ENCODE measurements at regions not wholly inside any gene's neighbourhood (a gene's known extent, or its start where the extent isn't known, plus 50 kb on each side); places are given as distances from the start of the nearest gene placed in this dataset.

DNA sequence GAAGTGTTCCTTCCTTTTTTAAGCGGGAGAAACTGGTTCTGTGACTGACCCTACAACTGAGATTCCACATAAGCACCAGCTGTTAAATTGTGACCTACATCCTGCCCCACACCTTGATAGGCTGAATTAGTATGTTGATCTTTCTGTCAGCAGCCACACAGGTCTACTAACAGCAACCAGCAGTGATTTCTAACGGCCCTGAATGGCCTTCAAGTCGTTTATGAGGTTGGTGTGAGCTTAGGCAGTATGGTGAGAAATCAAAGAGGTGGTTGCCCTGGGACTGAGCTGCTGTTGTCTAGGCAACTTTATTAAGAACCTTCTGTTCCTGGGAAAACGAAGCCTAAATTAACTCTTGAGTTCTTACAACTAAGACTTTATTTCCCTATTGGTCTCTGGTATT is 197.2 kb upstream of the FSHR start:
- TF ChIP-seq, protein P1, sequence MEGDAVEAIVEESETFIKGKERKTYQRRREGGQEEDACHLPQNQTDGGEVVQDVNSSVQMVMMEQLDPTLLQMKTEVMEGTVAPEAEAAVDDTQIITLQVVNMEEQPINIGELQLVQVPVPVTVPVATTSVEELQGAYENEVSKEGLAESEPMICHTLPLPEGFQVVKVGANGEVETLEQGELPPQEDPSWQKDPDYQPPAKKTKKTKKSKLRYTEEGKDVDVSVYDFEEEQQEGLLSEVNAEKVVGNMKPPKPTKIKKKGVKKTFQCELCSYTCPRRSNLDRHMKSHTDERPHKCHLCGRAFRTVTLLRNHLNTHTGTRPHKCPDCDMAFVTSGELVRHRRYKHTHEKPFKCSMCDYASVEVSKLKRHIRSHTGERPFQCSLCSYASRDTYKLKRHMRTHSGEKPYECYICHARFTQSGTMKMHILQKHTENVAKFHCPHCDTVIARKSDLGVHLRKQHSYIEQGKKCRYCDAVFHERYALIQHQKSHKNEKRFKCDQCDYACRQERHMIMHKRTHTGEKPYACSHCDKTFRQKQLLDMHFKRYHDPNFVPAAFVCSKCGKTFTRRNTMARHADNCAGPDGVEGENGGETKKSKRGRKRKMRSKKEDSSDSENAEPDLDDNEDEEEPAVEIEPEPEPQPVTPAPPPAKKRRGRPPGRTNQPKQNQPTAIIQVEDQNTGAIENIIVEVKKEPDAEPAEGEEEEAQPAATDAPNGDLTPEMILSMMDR (IDR thresholded peaks at IDR 0.05), result no peak
- no peak for TF ChIP-seq EZH2 (IDR thresholded peaks at IDR 0.05; ENCODE audit: borderline replicate concordance, insufficient read depth, low read depth, low read length, poor library complexity, severe bottlenecking)

Data from B cell (primary cell).